IPS DF 4.7 (cell line): ENCODE measurements at regions not wholly inside any gene's neighbourhood (a gene's known extent, or its start where the extent isn't known, plus 50 kb on each side); places are given as distances from the start of the nearest gene placed in this dataset.

Source experiments
- DNase-seq: peaks from one replicate; pipeline ENCODE4 v3.0.0-alpha.2; 2013; ENCODE audit warnings: low spot score; ENCODE audit errors: extremely low read depth

DNA sequence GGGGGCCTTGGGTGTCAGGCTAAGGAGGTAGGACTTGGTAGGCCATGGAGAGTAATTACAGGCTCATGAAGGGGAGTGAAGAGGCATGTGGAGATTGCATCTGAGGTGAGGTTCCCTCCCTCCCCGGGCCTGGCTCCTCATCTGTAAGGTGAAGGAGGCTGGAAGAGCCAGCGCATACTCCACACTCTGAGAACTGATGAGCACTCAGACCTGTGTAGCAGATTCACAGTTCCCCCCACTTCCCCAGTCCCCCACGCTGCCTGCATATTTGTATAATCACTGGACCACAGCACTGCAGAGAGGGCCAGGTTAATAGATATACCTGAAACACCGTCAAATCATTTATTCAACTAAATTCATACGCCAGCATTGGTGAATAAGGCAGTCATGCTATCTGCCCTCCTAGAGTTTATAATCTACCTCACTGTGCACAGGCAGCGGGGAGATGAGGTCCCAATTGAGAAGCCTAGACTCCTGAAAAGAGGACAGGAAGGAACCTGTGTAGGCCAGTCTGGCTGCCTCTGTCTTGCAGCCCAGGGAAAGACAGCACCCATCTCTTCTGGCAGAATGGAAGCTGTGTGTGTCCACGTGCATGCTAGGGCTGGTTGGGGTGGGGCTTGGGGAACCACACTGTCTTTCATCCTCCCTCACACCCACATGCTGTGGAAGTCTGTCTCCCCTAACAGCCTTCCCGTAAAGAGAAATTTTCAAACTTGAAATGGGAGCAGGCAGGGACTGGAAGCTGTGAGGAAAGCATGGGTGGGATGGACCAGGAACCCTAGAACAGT, 110.6 kb upstream of the ATP1A1 start:
- no peak for DNase-seq

GRCh38 chr1:116262995-116263385, 110.1 kb upstream of the ATP1A1 start:
- DNase-seq = no peak

- no peak for DNase-seq
Observed at GRCh38 chr1:116265931-116266863, 106.8 kb upstream of the ATP1A1 start.

DNA sequence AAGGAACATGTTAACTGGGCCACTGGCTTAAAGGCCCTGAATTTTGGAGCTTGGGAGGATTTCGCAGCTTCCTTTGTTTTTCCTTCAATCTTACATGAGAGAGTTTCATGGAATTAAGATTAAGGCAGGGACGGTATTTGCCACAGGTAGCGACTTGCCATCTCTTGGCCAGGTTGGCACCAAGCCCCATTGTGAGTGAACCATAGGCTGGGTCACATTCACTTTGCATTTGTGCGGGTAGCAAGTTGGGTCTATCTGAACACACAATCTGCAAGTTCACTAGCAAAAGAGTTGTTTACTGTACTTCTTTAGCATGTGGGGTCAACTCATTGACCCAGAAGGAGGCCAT, 106.2 kb upstream of the ATP1A1 start:
- DNase-seq = no peak

GRCh38 chr1:116268211-116268610, 104.8 kb upstream of the ATP1A1 start:
- DNase-seq = no peak

DNA sequence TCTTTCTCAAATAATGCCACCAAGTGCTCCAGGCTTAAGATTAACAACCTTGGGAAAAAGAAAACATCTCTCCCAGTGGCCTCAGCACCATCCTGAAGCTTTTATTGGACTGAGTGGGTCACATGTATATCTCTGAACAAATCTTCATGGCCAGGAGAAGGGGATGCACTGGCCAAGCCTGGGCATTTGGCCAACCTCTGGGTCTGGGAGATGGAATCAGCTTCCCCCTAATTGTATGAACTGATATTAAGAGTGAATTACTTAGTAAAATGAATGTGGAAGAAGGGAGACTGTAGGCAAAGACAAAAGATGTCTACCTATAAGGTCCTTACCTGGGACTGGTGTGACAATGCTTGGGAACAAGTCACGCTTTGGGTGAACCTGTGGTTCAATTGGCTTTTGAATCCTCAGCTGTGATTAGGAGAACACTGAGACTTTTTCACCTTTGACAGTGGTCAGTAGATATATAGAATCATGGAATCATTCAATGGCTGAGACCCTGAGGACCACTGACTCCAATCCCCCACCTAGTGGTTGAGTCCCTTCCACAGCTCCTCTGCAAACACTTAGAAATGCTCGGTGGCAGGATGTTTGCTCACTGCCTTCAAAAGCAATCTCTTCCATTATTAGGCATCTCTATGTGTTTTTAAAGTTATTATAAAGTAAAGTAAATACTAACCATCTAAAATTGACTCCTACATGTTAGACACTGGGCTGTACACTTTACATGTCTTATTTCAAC, 102.6 kb upstream of the ATP1A1 start:
- DNase-seq = no peak

DNA sequence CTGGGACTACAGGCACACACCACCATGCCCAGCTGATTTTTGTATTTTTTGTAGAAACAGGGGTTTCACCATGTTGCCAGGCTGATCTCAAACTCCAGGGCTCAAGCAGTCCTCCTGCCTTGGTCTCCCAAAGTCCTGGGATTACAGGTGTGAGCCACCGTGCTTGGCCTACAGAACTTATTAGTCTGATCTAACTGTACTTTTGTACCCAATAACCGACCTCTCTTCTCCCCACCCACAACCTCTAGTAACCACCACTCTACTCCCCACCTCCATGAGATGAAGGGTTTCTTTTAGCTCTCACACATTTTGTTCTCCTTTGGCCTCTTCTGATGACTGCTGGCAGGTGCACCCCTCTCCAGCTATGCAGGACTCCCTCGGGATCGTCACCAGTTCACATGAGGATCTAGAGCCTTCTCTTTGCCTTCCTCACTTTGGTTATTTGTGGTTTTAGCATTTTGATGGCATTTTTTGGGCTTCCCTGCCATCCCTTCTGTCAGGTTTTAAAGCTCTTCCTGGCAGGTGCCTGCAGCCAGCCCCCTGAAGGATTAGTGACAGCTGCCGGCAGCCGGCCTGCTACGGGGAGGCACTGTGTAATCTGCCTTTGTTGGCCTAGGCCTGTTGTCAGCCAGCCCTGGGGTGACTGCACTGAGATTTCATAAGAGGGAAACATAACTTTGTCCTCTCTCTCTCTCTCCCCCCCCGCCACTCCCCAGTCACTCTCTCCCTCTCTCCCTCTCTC, 99.8 kb upstream of the ATP1A1 start:
- no peak for DNase-seq

DNA sequence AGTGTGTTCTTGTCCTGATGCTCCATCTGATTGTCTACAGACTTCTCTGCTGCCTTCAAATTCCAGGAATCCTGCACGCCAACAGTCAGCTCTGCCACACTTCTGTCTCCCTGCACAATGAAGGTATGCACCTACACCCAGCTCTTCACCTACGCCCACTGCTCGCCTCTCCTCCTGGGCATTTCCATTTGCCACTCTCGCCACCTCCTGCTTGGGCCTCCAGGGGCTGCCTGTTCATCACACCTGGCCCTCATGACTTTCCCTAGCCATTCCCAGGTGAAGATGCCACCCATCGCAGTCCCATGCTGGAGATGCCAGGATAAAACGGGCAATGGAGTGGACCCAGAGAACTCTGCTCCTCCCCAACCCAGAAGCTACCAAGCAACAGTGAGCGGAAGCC, 96.5 kb upstream of the ATP1A1 start:
- DNase-seq = no peak

- DNase-seq = no peak
Observed at GRCh38 chr1:116277840-116278540, 95.1 kb upstream of the ATP1A1 start.

DNA sequence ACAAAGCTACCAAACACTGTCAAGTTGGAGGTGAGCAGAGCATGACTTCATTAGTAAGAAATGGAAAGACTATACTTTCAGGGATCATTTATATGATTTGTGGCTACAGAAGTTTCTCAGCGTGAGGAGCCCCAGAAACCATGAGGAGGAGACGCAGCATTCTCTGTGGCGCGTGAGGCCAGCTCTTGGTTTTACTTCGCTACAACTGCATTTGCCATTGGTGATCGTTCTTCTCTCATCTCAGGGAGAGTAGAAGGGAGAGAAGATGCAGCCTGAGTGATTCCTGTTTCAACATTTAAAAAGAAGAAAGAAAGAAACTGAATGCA, 94.5 kb upstream of the ATP1A1 start:
- DNase-seq = no peak

GRCh38 chr1:116279715-116280114, 93.3 kb upstream of the ATP1A1 start:
- DNase-seq = no peak

DNA sequence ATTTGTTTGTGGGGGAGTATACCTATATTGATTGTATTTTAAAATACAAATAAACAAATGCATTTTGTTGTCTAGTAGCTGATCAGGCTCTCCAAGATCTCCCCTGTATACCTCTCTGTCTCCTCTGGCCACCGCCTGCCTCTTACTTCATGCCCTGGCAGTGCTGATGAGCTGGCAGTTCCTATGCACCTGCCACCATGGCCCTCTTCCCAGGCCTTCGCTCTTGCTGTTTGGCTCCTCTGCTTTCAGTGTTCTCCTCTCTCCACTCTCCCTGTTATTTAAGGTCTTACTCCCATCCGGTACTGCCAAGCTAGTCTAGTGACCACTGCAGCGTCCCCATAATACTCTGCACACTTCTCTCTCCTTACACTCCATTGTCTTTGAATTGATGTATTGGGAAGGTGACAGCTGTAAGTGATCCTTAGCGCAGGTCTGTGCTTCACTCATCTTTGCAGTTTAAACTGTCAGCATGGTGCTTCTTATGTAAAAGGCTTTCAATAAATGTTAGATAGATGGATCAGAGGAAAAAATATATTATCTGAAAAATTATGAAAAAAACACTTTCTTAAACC, 88.1 kb upstream of the ATP1A1 start:
- no peak for DNase-seq

DNA sequence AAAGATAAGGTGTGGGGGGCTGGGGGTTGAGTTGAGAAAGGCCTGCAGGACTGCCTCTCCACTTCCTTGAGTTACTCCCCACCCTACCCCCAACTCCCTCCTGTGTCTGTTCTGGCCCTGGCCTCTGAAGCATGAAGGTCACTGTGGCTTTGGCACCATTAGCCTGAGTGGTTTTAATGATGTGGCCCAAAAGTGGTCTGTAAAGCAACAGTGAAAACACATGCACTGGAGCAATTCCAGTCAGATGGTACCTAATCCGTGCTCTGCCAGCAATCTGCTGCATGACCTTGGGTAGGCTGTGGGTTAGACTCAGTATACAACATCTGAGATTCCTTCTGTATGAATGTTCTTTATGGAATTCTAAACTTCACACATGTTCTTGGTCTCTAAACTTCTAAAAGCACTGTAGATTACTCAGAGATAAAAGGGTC, 86.5 kb upstream of the ATP1A1 start:
- no peak for DNase-seq

- DNase-seq = no peak
Observed at GRCh38 chr1:116287341-116288200, 85.5 kb upstream of the ATP1A1 start.

GRCh38 chr1:116288201-116288598, 84.8 kb upstream of the ATP1A1 start:
- DNase-seq = no peak

GRCh38 chr1:116289193-116289592, 83.9 kb upstream of the ATP1A1 start:
- no peak for DNase-seq

DNA sequence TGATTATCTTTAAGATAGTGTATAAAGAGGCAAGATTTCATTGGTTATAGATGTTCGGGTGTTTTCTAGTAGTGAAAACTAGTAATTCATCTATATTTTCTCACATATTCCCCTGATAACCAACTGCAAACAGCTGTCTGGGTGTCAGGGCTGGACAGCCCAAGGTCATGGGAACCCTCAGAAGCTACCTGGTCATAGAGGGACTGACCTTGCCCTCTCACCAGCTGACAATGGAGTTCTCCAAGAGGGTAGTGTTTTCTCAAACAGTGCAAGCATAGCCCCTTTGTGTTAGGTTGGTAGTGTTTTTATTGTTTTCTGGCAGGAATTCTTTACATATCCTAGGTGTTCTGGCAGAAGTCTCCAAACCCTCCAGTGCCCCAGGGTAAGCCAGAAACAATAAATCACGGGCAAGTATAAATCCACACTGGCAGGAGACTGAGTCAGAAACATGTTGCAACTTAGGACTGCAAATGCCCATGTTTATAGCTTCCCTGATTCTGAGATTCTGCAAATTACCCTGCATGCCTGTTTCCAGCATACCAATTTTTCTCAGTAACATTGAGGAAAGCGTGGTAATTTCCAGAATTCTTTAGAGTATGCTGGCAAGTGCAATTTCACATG, 82.8 kb upstream of the ATP1A1 start:
- no peak for DNase-seq

DNA sequence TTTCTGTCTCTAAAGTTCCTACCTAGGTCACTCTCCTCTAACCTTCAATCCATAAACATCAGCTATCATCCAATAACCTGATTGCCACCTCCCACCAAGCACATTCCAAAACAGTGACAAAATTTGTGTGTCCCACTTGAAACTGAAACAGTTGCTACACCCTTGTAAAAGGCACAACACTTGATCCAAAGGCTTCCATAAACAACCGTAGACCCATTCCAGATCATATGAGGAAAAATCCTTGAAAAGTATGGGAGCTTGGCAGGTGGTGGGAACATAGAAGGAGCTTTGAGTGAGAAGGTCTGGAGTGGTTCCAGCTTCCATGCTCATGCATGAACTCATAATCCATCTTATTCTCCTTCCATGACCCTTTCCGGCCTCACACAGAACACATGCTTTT, 82.0 kb upstream of the ATP1A1 start:
- no peak for DNase-seq
